Glutamatergic neuron (in vitro differentiated cells): ENCODE measurements at regions not wholly inside any gene's neighbourhood (a gene's known extent, or its start where the extent isn't known, plus 50 kb on each side); places are given as distances from the start of the nearest gene placed in this dataset.

Source experiments
- DNase-seq: peaks from one replicate; pipeline ENCODE4 v3.0.0; 2022
- H3K27ac Mint-ChIP-seq: one replicate; pipeline ENCODE4 v1.8.0; 2020; ENCODE audit warnings: mild to moderate bottlenecking, mixed read lengths, inconsistent platforms; ENCODE audit not compliant: unreplicated experiment
- H3K27me3 Mint-ChIP-seq: one replicate; pipeline ENCODE4 v1.8.0; 2020; ENCODE audit warnings: mild to moderate bottlenecking, moderate library complexity, mixed read lengths, inconsistent platforms; ENCODE audit not compliant: unreplicated experiment
- H3K36me3 Mint-ChIP-seq: one replicate; pipeline ENCODE4 v1.8.0; 2020; ENCODE audit warnings: mild to moderate bottlenecking, mixed read lengths, inconsistent platforms; ENCODE audit not compliant: unreplicated experiment
- H3K4me1 Mint-ChIP-seq: one replicate; pipeline ENCODE4 v1.8.0; 2020; ENCODE audit warnings: mild to moderate bottlenecking, low read depth, mixed read lengths, inconsistent platforms; ENCODE audit not compliant: unreplicated experiment
- H3K4me3 Mint-ChIP-seq: one replicate; pipeline ENCODE4 v1.8.0; 2020; ENCODE audit warnings: mild to moderate bottlenecking, mixed read lengths, inconsistent platforms; ENCODE audit not compliant: unreplicated experiment
- H3K9me3 Mint-ChIP-seq: one replicate; pipeline ENCODE4 v1.8.0; 2020; ENCODE audit warnings: mild to moderate bottlenecking, moderate library complexity, mixed read lengths, inconsistent platforms; ENCODE audit not compliant: unreplicated experiment
- TF ChIP-seq, protein P1 (sequence below): fragments of 200-600 bp; sonication (generic); IDR thresholded peaks from one replicate; pipeline ENCODE4 v1.5.0; 2021; ENCODE audit not compliant: partially characterized antibody, unreplicated experiment

DNA sequence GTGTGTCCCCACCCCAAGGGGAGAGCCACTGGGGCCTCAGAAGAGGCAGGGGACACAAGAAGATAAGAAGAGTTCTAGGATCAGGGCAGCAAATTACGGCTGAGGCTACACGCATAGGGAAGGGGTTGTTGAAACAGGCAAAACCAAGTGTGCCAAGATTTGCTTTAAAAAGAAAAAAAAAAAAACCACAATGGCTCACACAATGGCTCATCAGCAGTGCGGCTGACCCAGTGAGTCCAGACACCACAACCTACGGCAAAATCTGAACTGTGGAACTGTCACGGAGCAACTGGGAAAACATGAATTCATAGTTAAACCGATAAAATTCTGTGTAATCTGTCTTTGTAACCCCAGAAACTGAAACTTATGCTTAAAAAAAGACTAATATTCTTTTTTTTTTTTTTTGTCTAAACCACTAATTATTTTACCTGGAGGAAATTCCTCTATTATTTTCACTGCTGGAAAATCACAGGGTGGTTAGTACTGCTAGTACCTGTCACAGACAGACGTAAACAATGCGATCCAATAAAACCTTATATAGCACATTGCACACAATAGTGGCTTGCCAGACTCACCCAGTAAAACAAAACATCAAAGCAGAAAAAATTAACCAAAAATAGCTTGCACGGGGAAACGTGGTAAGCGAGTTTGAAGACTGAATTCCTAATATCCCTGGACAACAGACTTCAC lies 325.4 kb upstream of the TSHZ3 start:
- peaks cover 2% of the 10 kb centered on the region for H3K27me3 Mint-ChIP-seq
- TF ChIP-seq, protein P1, sequence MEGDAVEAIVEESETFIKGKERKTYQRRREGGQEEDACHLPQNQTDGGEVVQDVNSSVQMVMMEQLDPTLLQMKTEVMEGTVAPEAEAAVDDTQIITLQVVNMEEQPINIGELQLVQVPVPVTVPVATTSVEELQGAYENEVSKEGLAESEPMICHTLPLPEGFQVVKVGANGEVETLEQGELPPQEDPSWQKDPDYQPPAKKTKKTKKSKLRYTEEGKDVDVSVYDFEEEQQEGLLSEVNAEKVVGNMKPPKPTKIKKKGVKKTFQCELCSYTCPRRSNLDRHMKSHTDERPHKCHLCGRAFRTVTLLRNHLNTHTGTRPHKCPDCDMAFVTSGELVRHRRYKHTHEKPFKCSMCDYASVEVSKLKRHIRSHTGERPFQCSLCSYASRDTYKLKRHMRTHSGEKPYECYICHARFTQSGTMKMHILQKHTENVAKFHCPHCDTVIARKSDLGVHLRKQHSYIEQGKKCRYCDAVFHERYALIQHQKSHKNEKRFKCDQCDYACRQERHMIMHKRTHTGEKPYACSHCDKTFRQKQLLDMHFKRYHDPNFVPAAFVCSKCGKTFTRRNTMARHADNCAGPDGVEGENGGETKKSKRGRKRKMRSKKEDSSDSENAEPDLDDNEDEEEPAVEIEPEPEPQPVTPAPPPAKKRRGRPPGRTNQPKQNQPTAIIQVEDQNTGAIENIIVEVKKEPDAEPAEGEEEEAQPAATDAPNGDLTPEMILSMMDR, result no peak
- no peaks in the 10 kb centered on the region for H3K4me1 Mint-ChIP-seq
- no peak overlapping the region for H3K4me3 Mint-ChIP-seq
- no peaks in the 10 kb centered on the region for H3K36me3 Mint-ChIP-seq
- H3K9me3 Mint-ChIP-seq, result peaks cover 3% of the 10 kb centered on the region
- no peak overlapping the region for H3K27ac Mint-ChIP-seq
- DNase-seq, result no peak

DNA sequence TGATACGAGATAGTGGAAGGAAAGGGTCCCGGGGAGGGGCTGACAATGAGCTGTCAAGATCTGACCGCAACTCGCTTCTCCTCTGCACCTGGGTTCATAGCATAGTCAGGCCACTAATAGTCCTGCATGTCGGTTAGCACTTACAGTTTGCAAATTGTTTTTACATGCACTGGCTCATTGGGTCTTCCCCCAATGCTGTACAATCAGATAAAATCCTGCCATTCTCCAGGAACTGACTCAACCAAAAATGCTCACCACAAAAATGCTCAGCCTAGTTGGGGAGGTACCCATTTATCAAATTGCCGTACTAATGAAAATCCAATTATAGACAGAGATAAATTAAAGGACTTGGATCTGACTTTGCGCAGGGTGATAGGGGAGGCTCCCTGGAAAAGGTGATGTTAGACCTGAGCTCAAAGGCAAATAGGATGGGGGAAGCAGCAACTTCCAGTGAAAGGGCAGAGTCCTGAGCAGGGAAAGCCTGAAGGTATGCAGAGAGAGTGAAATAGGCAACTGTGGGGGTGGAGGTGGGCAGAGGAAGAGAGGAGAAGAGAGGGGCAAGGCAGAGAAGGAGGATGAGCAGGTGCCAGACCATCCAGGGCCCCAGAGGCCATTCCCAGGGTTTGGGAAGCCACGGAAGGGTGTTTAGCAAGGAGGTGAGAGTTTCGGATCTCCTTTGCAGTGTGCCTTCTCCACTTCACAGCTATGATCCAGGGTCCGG lies 326.1 kb upstream of the TSHZ3 start:
- Mint-ChIP-seq H3K9me3 (peaks cover 3% of the 10 kb centered on the region), H3K36me3 (no peaks in the 10 kb centered on the region), H3K4me3 (no peak overlapping the region)

DNA sequence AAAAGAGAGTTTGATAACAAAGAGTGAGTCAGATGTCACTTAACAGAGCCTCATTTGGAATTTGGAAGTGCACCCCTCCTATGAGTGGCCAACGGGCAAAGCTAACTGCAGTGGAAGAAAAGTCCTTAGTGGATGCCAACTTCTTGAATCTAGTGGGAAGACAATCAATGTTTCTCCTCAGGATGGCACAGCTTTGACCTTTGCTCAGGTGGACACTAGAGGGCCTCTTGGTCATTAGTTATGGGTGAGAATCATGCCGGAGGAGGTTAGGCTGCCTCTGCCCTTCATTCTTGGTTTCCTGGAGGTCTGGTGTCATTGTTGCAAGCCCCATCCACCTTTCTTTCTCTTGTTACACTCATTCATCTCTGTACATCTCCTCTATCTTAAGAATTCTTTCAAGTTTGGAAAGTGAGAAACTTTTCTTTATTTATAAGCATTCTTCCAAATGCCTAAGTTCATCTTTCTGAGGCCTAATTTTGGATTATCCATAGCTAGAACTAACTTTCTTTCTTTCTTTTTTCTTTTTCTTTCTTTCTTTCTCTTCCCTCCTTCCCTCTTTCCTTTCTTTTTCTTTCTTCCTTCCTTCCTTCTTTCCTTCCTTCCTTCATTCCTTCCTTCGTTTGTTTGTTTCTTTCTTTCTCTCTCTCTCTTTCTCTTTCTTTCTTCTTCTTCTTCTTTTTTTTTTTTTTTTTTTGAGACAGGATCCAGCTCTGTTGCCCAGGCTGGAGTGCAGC lies 327.2 kb upstream of the TSHZ3 start:
- H3K36me3 Mint-ChIP-seq, result no peaks in the 10 kb centered on the region
- H3K27me3 Mint-ChIP-seq, result peaks cover 2% of the 10 kb centered on the region
- TF ChIP-seq, protein P1, result no peak
- H3K27ac Mint-ChIP-seq, result no peak overlapping the region
- H3K4me3 Mint-ChIP-seq, result no peak overlapping the region
- DNase-seq, result no peak
- H3K4me1 Mint-ChIP-seq, result no peaks in the 10 kb centered on the region
- H3K9me3 Mint-ChIP-seq, result peaks cover 3% of the 10 kb centered on the region

More for the DNA sequence above, 326.1 kb upstream of the TSHZ3 start:
- DNase-seq, result no peak
- Mint-ChIP-seq H3K27ac (no peak overlapping the region), H3K4me1 (no peaks in the 10 kb centered on the region), H3K27me3 (peaks cover 2% of the 10 kb centered on the region)
- TF ChIP-seq, protein P1, result no peak

DNA sequence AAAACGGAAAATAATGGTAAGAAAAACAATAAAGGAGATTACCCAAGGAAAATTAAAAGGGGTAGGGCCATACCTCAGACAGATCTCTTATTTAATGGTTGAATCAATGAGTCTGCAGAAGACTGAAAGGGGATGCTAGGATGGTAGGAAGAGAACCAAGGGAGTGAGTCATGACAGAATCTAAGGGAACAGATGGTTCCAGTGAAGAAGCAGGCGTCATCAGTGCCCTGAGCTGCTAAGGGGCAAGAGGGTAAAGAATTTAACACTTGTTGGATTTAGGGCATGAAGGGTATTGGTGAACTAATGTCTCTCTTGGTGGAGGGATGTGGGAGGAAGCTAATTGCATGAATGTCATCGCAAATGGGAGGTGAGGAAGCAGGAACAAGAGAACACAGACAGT lies 329.2 kb upstream of the TSHZ3 start:
- peaks cover 3% of the 10 kb centered on the region for H3K9me3 Mint-ChIP-seq
- H3K4me3 Mint-ChIP-seq, result no peak overlapping the region
- no peaks in the 10 kb centered on the region for H3K36me3 Mint-ChIP-seq
- peaks cover 2% of the 10 kb centered on the region for H3K27me3 Mint-ChIP-seq
- no peak for DNase-seq
- H3K27ac Mint-ChIP-seq, result no peak overlapping the region
- TF ChIP-seq, protein P1, result no peak
- H3K4me1 Mint-ChIP-seq, result no peaks in the 10 kb centered on the region

GRCh38 chr19:31681121-31681520 lies 331.9 kb upstream of the TSHZ3 start:
- TF ChIP-seq, protein P1, result no peak
- no peaks in the 10 kb centered on the region for H3K4me1 Mint-ChIP-seq
- peaks cover 3% of the 10 kb centered on the region for H3K9me3 Mint-ChIP-seq
- DNase-seq, result no peak
- no peak overlapping the region for H3K4me3 Mint-ChIP-seq
- H3K27ac Mint-ChIP-seq, result no peak overlapping the region
- H3K27me3 Mint-ChIP-seq, result no peaks in the 10 kb centered on the region
- H3K36me3 Mint-ChIP-seq, result no peaks in the 10 kb centered on the region
